ENCODE measurements at regions not wholly inside any gene's neighbourhood (a gene's known extent, or its start where the extent isn't known, plus 50 kb on each side); places are given as distances from the start of the nearest gene placed in this dataset.

DNA sequence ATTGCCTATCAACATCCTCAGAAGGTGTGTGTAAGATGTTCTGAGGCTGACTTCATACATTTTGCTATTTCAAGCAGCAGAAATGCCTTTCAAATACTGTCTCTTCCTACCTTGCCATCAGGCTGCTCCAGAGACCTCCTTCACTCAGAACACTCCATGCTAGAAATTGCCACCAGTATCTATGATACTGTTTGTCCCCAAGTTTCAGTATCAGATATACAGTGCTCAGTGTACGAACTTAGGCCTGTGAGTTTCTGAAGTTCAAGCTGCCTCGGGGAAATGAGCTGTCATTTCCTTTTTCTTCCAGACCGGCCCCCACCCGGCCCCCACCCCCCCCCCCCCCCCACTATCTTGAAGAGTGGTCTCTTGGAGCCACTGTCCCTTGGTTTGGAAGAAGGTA is 373.4 kb upstream of the CHRM2 start:
- H3K79me2 ChIP-seq (ENCODE audit: insufficient read depth, low read length) = no peaks in the 10 kb centered on the region
- H3K27me3 ChIP-seq (ENCODE audit: low read length) = no peaks in the 10 kb centered on the region
- no peaks in the 10 kb centered on the region for H3K36me3 ChIP-seq (ENCODE audit: low read length)
- TF ChIP-seq CTCF (IDR thresholded peaks at IDR 0.05; ENCODE audit: insufficient read depth, low read length, poor library complexity, severe bottlenecking) (no peak), EZH2phosphoT487 (conservative IDR thresholded peaks at IDR 0.05; ENCODE audit: low read length) (no peak)
- H3K9ac ChIP-seq (ENCODE audit: low read length) = no peak overlapping the region
- H3K27ac ChIP-seq (ENCODE audit: low read depth, low read length) = no peak overlapping the region
- no peak overlapping the region for H2AFZ ChIP-seq (ENCODE audit: low read depth, low read length, severe bottlenecking)
- no peak overlapping the region for H3K4me3 ChIP-seq (ENCODE audit: insufficient read depth, low read length, poor library complexity, severe bottlenecking)
- H4K20me1 ChIP-seq (ENCODE audit: low read depth, low read length) = no peaks in the 10 kb centered on the region
- H3K9me2 ChIP-seq (replicated peaks; ENCODE audit: insufficient read depth, low read length) = no peaks in the 10 kb centered on the region
- no peaks in the 10 kb centered on the region for H3K9me3 ChIP-seq (ENCODE audit: insufficient read depth, low read length)
- no peak overlapping the region for H3K4me2 ChIP-seq (ENCODE audit: low read depth, low read length, poor library complexity, severe bottlenecking)
- H3F3A ChIP-seq (ENCODE audit: insufficient read depth) = no peaks in the 10 kb centered on the region

DNA sequence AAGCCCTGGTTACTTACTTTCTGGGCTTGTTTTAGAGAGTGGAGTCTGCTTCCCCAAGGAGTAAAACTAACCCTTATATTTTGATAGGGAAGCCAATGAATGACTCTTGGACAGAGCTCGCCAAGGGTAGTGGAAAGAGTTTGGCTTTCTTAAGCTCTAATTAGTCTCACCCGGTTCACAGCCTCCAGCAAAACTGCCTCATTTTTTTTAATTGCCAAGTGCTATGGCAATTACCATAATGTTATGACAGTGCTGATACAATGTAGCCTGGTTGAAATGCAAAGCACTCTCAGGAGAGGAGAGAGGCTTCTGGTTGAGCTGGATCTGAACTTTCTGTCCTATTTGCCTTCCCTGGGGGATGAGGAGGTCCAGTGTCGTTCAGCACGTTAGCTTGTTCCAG is 376.1 kb upstream of the CHRM2 start:
- H3K36me3 ChIP-seq (ENCODE audit: low read length) = no peaks in the 10 kb centered on the region
- H4K20me1 ChIP-seq (ENCODE audit: low read depth, low read length) = no peaks in the 10 kb centered on the region
- no peak overlapping the region for H3K4me3 ChIP-seq (ENCODE audit: insufficient read depth, low read length, poor library complexity, severe bottlenecking)
- no peak overlapping the region for H2AFZ ChIP-seq (ENCODE audit: low read depth, low read length, severe bottlenecking)
- H3K27me3 ChIP-seq (ENCODE audit: low read length) = no peaks in the 10 kb centered on the region
- no peak for TF ChIP-seq CTCF (IDR thresholded peaks at IDR 0.05; ENCODE audit: insufficient read depth, low read length, poor library complexity, severe bottlenecking)
- no peak for TF ChIP-seq EZH2phosphoT487 (conservative IDR thresholded peaks at IDR 0.05; ENCODE audit: low read length)
- H3F3A ChIP-seq (ENCODE audit: insufficient read depth) = no peaks in the 10 kb centered on the region
- H3K79me2 ChIP-seq (ENCODE audit: insufficient read depth, low read length) = no peaks in the 10 kb centered on the region
- H3K9ac ChIP-seq (ENCODE audit: low read length) = no peak overlapping the region
- no peaks in the 10 kb centered on the region for H3K9me2 ChIP-seq (replicated peaks; ENCODE audit: insufficient read depth, low read length)
- no peaks in the 10 kb centered on the region for H3K9me3 ChIP-seq (ENCODE audit: insufficient read depth, low read length)
- H3K27ac ChIP-seq (ENCODE audit: low read depth, low read length) = no peak overlapping the region
- no peak overlapping the region for H3K4me2 ChIP-seq (ENCODE audit: low read depth, low read length, poor library complexity, severe bottlenecking)

- H3K79me2 ChIP-seq (ENCODE audit: insufficient read depth, low read length) = no peaks in the 10 kb centered on the region
- no peak for TF ChIP-seq EZH2phosphoT487 (conservative IDR thresholded peaks at IDR 0.05; ENCODE audit: low read length)
- no peak for TF ChIP-seq CTCF (IDR thresholded peaks at IDR 0.05; ENCODE audit: insufficient read depth, low read length, poor library complexity, severe bottlenecking)
- no peak overlapping the region for H2AFZ ChIP-seq (ENCODE audit: low read depth, low read length, severe bottlenecking)
- H3K4me2 ChIP-seq (ENCODE audit: low read depth, low read length, poor library complexity, severe bottlenecking) = no peak overlapping the region
- H3K27me3 ChIP-seq (ENCODE audit: low read length) = no peaks in the 10 kb centered on the region
- no peak overlapping the region for H3K4me3 ChIP-seq (ENCODE audit: insufficient read depth, low read length, poor library complexity, severe bottlenecking)
- no peaks in the 10 kb centered on the region for H3F3A ChIP-seq (ENCODE audit: insufficient read depth)
- no peaks in the 10 kb centered on the region for H4K20me1 ChIP-seq (ENCODE audit: low read depth, low read length)
- H3K9ac ChIP-seq (ENCODE audit: low read length) = no peak overlapping the region
- no peaks in the 10 kb centered on the region for H3K9me2 ChIP-seq (replicated peaks; ENCODE audit: insufficient read depth, low read length)
- no peaks in the 10 kb centered on the region for H3K9me3 ChIP-seq (ENCODE audit: insufficient read depth, low read length)
- no peaks in the 10 kb centered on the region for H3K36me3 ChIP-seq (ENCODE audit: low read length)
- H3K27ac ChIP-seq (ENCODE audit: low read depth, low read length) = no peak overlapping the region
Observed at GRCh38 chr7:136489808-136490207, 378.6 kb upstream of the CHRM2 start.

DNA sequence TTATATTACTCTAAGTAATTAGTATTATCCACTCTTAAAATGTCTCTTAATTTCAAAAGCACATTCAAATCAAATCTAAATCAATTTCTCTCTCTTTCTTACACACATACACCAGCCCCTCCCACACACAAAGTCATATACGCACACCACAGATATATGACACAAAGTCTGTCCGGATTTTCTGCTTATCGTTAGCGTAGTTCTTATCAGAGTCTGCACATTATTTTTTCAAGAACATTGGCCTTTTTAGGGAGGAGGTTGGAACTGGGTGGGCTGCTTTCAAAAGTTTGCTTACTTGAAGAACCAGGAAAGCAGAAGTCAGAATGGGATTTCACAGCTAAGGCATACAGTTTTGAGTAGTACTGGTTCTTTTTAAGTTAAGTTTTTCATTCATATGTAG is 387.6 kb upstream of the CHRM2 start:
- Histone ChIP-seq H3K9ac (ENCODE audit: low read length) (no peak overlapping the region), H3K4me3 (ENCODE audit: insufficient read depth, low read length, poor library complexity, severe bottlenecking) (no peak overlapping the region), H3K36me3 (ENCODE audit: low read length) (no peaks in the 10 kb centered on the region), H3K9me3 (ENCODE audit: insufficient read depth, low read length) (no peaks in the 10 kb centered on the region), H3K4me2 (ENCODE audit: low read depth, low read length, poor library complexity, severe bottlenecking) (no peak overlapping the region), H3K9me2 (replicated peaks; ENCODE audit: insufficient read depth, low read length) (no peaks in the 10 kb centered on the region), H2AFZ (ENCODE audit: low read depth, low read length, severe bottlenecking) (no peak overlapping the region), H3K79me2 (ENCODE audit: insufficient read depth, low read length) (no peaks in the 10 kb centered on the region), H3K27me3 (ENCODE audit: low read length) (no peaks in the 10 kb centered on the region), H3K27ac (ENCODE audit: low read depth, low read length) (no peak overlapping the region), H3F3A (ENCODE audit: insufficient read depth) (no peaks in the 10 kb centered on the region), H4K20me1 (ENCODE audit: low read depth, low read length) (no peaks in the 10 kb centered on the region)
- TF ChIP-seq EZH2phosphoT487 (conservative IDR thresholded peaks at IDR 0.05; ENCODE audit: low read length) (no peak), CTCF (IDR thresholded peaks at IDR 0.05; ENCODE audit: insufficient read depth, low read length, poor library complexity, severe bottlenecking) (no peak)
